Heart left ventricle (tissue), 16 donors: ENCODE measurements at regions not wholly inside any gene's neighbourhood (a gene's known extent, or its start where the extent isn't known, plus 50 kb on each side); places are given as distances from the start of the nearest gene placed in this dataset.

ENCODE experiments used
- ATAC-seq, 4 donors: fragments of 200-7000 bp; cut with Tn5 transposase; one replicate each; pipeline ENCODE4 v1.9.1; 2020 to 2022; ENCODE audit warnings: moderate library complexity in 4 of 4, mild to moderate bottlenecking in 3 of 4, moderate number of reproducible peaks in 1 of 4
- DNase-seq, 5 donors: peaks; one replicate each; pipeline ENCODE4 v3.0.0-alpha.2; 2020
- H3K27ac ChIP-seq, 12 donors: fragments of 200-600 bp; sonication (generic) in 4 of 12; one replicate each; pipeline versions ENCODE4 v1.5.0 to v1.8.0; 2016 to 2022; ENCODE audit warnings: mild to moderate bottlenecking in 2 of 12
- H3K27me3 ChIP-seq, 9 donors: fragments of 200-600 bp; sonication (generic) in 2 of 9; one replicate each; pipeline versions ENCODE4 v1.5.1 to v1.8.0; 2016 to 2022; ENCODE audit warnings: mild to moderate bottlenecking in 3 of 9
- H3K36me3 ChIP-seq, 9 donors: fragments of 200-600 bp; sonication (generic) in 2 of 9; one replicate each; pipeline versions ENCODE4 v1.5.0 to v1.8.0; 2018 to 2022; ENCODE audit warnings: mild to moderate bottlenecking in 2 of 9
- H3K4me1 ChIP-seq, 12 donors: fragments of 200-600 bp; sonication (generic) in 4 of 12; one replicate each; pipeline versions ENCODE4 v1.5.0 to v1.8.0; 2016 to 2022; ENCODE audit warnings: mild to moderate bottlenecking in 3 of 12
- H3K4me3 ChIP-seq, 12 donors: fragments of 200-600 bp; sonication (generic) in 4 of 12; one replicate each; pipeline versions ENCODE4 v1.5.0 to v1.8.0; 2017 to 2022; ENCODE audit warnings: mild to moderate bottlenecking in 9 of 12, moderate library complexity in 4 of 12
- H3K9me3 ChIP-seq, 12 donors: fragments of 200-600 bp; sonication (generic) in 4 of 12; one replicate each; pipeline versions ENCODE4 v1.5.0 to v1.8.0; 2016 to 2022; ENCODE audit warnings: mild to moderate bottlenecking in 1 of 12
- CTCF ChIP-seq, 12 donors: fragments of 200-600 bp; sonication (generic) in 4 of 12; IDR thresholded peaks; one replicate each; pipeline versions ENCODE4 v1.5.0 to v1.8.0; 2018 to 2022; ENCODE audit warnings: antibody characterized with exemption in 12 of 12, mild to moderate bottlenecking in 5 of 12
- POLR2A ChIP-seq, 2 donors: fragments of 450-650 bp; IDR thresholded peaks; one replicate each; pipeline ENCODE4 v1.6.1; 2017; ENCODE audit warnings: antibody characterized with exemption in 2 of 2, mild to moderate bottlenecking in 2 of 2, moderate library complexity in 2 of 2
- WGBS, 4 donors: extraction: QIAGEN DNeasy Blood & Tissue Kit in 2 of 4; methylation state at CpG; one replicate each; pipeline versions ENCODE4 v1.1.5 to v1.1.7; 2013 to 2018; 5-methylcytosine and 5-hydroxymethylcytosine counted together
- intact Hi-C, 10 donors: fragments of 100-400 bp; cut with DNase I; formaldehyde crosslinking; loops; one replicate each; pipeline versions ENCODE4 v1.11.1 to v1.14.2; 2022
- donor health status: ischemic (EF 13 %, LVEDD 7.1; RV severe dilation, severe dysfunction).
- donor health status: healthy with polysubstance abuse.
- donor health status: DM: no; HTN: yes; CAD: no.
- donor health status: DM: no; HTN: no; CAD: no.
- donor health status: ischemic (EF 25% LVEDD 6.9; RV normal size, moderate dysfunction).
- donor health status: ischemic (EF 25% LVEDD 5.7; RV mildly dilated, moderate dysfunction).
- donor health status: healthy.
- donor health status: DM: yes; HTN: yes; CAD: no.
- donor health status: ischemic (EF 35%, LVEDD 5.7; RV mildly dilated, moderate dysfunction).
- donor health status: nonischemic (EF 11% LVEDD 7.7; RV severe dilation, severe dysfunction).
- donor health status: DM: yes; HTN: yes; CAD: no.
- donor health status: PGD.
- donor health status: ischemic (EF 29% LVEDD 5.4; RV normal size, mild dysfunction).
- donor health status: nonischemic (EF 23%, LVEDD 6.1; RV moderate dilation, normal function).

GRCh38 chr1:115428676-115429075, 90.6 kb upstream of the NGF start:
- ATAC-seq (no peak), DNase-seq (no peak)
- TF ChIP-seq POLR2A (IDR thresholded peaks at IDR 0.05): no peak
- no peak for TF ChIP-seq CTCF (IDR thresholded peaks at IDR 0.05)
- Histone ChIP-seq H3K27me3 (no peaks in the 10 kb centered on the region), H3K27ac (no peak overlapping the region), H3K36me3 (no peaks in the 10 kb centered on the region), H3K4me3 (no peak overlapping the region), H3K4me1 (peaks cover 0 to 21% (median 2%) of the 10 kb centered on the region in 12 donors), H3K9me3 (no peaks in the 10 kb centered on the region)
- intact Hi-C loops: loop anchor here in 1 of 10 donors (5.0 kb wide), 1 partner anchor 56 kb away; no protein-coding TSS in a partner anchor
- 92 to 100% (median 94%) methylated on average over 1 of the region's 1 CpG for WGBS, 4 donors

GRCh38 chr1:115428256-115428655, 90.2 kb upstream of the NGF start:
- TF ChIP-seq POLR2A (IDR thresholded peaks at IDR 0.05) (no peak), CTCF (IDR thresholded peaks at IDR 0.05) (no peak)
- intact Hi-C loops: loop anchor here in 1 of 10 donors (5.0 kb wide), 1 partner anchor 56 kb away; no protein-coding TSS in a partner anchor
- no peak overlapping the region for H3K27ac ChIP-seq
- H3K9me3 ChIP-seq: no peaks in the 10 kb centered on the region
- H3K36me3 ChIP-seq: no peaks in the 10 kb centered on the region
- no peak for ATAC-seq
- WGBS, 4 donors: 73 to 84% (median 77%) methylated on average over 2 of the region's 2 CpGs
- no peaks in the 10 kb centered on the region for H3K27me3 ChIP-seq
- no peak overlapping the region for H3K4me3 ChIP-seq
- H3K4me1 ChIP-seq: peaks cover 0 to 17% (median 2%) of the 10 kb centered on the region in 12 donors
- DNase-seq: no peak

GRCh38 chr1:115426956-115427355, 88.9 kb upstream of the NGF start:
- H3K4me1 ChIP-seq: peaks cover 0 to 15% (median 2%) of the 10 kb centered on the region in 12 donors
- WGBS, 4 donors: 86 to 91% (median 86%) methylated on average over 5 of the region's 5 CpGs
- intact Hi-C loops: loop anchor here in 1 of 10 donors (5.0 kb wide), 1 partner anchor 55 kb away; no protein-coding TSS in a partner anchor

More at GRCh38 chr1:115426956-115427355, 88.9 kb upstream of the NGF start:
- TF ChIP-seq CTCF (IDR thresholded peaks at IDR 0.05) (no peak), POLR2A (IDR thresholded peaks at IDR 0.05) (no peak)
- Histone ChIP-seq H3K27ac (peak overlapping the region in 8 of 12 donors; percentile 7 to 77 (median 61)), H3K4me3 (no peak overlapping the region), H3K36me3 (no peaks in the 10 kb centered on the region), H3K9me3 (no peaks in the 10 kb centered on the region), H3K27me3 (no peaks in the 10 kb centered on the region)
- DNase-seq (no peak), ATAC-seq (no peak)
